ENCODE measurements at regions not wholly inside any gene's neighbourhood (a gene's known extent, or its start where the extent isn't known, plus 50 kb on each side); places are given as distances from the start of the nearest gene placed in this dataset.

DNA sequence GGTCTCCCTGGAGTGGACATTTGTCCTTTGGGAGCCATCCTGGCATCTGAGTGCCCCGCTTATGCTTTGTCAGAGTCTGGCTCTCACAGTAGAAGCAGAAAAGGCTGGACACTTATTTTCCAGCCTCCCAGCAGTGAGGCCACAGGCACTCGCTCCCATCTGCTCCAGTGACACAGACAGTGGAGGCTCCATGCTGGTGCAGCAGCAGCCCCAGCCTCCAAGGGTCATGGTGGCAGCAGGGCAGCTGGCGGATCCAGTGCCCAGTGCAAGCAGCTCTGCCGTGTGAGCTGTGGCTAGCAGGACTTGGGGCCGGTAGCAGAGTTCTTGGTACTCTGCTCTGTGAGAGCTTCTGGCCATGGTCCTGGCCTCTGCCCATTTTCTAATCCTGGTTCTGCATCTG lies 157.3 kb upstream of the ALDH1B1 start:
- Mint-ChIP-seq H3K4me3 (no peak overlapping the region), H3K9me3 (peaks cover 2% of the 10 kb centered on the region), H3K36me3 (no peaks in the 10 kb centered on the region), H3K4me1 (no peaks in the 10 kb centered on the region), H3K27ac (no peak overlapping the region)
- no peak for DNase-seq (ENCODE audit: low spot score in 2 of 2)
- ATAC-seq = no peak

DNA sequence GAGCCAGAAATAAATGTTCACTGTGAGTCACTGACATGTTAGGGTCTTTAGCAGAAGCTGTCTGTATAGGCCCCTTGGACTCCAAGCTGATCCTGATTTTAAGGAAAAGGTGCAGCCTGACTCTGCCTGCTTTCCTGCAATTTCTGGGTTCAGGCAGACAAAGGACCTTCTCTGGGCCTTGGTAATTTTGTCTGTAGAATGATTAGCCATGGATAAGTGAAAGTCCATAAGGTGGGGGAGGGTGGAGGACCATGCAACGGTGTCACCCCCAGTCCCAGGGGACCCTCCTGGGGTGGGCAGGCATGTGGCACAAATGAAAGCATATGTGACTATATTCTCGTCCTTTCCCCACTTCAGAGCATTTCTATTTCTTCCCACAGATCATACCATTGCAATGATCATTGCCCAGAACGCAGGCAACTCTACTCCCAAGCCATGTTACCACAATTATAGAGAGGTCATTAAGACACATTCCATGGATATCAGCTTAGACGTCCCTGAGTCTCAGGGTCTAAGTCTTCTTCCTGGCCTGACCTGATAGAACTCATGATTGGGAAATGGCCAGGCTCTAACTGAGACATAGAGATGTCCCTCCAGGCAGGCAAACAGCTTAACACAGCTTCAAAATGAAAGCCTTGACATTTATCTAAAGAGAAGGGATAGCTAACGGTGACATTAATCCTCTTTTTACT lies 157.9 kb upstream of the ALDH1B1 start:
- H3K4me3 Mint-ChIP-seq = no peak overlapping the region
- no peak for ATAC-seq
- H3K27ac Mint-ChIP-seq = no peak overlapping the region
- H3K4me1 Mint-ChIP-seq = no peaks in the 10 kb centered on the region
- peaks cover 2% of the 10 kb centered on the region for H3K9me3 Mint-ChIP-seq
- H3K36me3 Mint-ChIP-seq = no peaks in the 10 kb centered on the region
- DNase-seq (ENCODE audit: low spot score in 2 of 2) = no peak

DNA sequence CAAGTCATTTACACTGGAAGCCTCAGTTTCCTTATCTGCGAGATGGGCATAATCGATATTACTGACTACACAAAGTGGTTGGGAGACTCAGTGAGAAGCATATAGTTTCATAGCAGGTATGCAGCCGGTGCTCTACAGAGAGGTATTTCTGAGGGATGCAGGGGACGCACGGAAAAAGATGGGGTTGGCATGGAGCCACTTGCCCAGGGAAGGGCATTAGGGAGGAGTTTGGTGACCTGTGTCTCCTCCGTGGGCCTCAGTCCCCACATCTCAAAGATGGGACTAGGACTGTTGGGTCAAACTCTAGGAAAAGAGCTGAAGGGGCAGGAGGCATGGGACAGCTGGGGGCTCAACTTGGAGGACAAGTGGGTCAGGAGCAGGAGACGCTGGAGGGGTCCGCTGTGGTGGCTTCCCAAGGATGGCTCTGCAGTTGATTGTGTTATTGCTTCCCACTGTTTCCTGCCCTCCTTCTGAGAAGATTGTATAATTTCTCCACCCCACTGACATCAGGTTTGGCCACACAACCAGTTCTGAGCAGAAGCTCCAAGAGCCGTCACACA lies 158.6 kb upstream of the ALDH1B1 start:
- no peaks in the 10 kb centered on the region for H3K9me3 Mint-ChIP-seq
- ATAC-seq (no peak), DNase-seq (ENCODE audit: low spot score in 2 of 2) (no peak)
- no peak overlapping the region for H3K27ac Mint-ChIP-seq
- no peak overlapping the region for H3K4me3 Mint-ChIP-seq
- no peaks in the 10 kb centered on the region for H3K36me3 Mint-ChIP-seq
- no peaks in the 10 kb centered on the region for H3K4me1 Mint-ChIP-seq

DNA sequence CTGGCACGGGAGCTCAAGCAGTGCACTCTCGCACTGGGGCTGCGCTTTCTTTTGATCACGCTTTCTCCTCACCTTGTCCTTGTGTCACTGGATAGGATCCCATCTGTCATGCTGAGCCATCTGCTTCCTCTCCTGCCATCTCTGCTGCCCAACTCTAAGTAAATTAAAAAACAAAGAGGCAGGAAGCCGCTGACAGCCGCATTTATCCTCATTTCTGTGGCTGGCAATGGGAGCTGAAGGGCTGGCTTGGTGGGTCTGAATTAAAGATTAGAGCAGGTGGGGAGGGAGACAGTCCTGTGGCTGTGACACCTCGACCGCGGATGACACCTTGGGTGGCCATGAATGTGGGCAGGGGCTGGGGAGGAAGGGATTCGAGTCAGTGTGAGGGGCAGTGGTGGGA lies 159.2 kb upstream of the ALDH1B1 start:
- DNase-seq (ENCODE audit: low spot score in 2 of 2) = no peak
- Mint-ChIP-seq H3K9me3 (no peaks in the 10 kb centered on the region), H3K27ac (no peak overlapping the region), H3K4me3 (no peak overlapping the region), H3K36me3 (no peaks in the 10 kb centered on the region), H3K4me1 (no peaks in the 10 kb centered on the region)
- no peak for ATAC-seq

DNA sequence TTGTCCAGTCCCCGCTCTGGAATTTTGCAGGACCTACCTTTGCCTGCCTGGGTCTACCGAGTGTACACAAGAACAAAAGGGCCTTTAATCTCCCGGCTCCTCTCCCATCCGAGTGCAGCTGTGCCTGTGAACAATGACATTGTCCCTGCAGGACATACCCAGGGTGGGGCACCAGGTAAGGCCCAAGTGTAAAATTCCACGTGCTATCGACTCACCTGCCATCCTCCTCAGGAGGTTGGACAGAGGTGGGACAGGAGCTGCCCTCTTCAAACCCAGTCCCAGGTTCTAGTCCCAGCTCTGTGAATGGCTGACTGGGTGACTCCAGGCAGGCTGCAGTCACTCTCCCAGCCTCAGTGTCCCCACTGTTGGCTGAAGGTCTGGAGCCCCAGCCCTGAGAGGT lies 159.6 kb upstream of the ALDH1B1 start:
- H3K36me3 Mint-ChIP-seq = no peaks in the 10 kb centered on the region
- H3K9me3 Mint-ChIP-seq = no peaks in the 10 kb centered on the region
- H3K27ac Mint-ChIP-seq = no peak overlapping the region
- H3K4me3 Mint-ChIP-seq = no peak overlapping the region
- H3K4me1 Mint-ChIP-seq = peaks cover under 1% of the 10 kb centered on the region
- no peak for DNase-seq (ENCODE audit: low spot score in 2 of 2)
- no peak for ATAC-seq

DNA sequence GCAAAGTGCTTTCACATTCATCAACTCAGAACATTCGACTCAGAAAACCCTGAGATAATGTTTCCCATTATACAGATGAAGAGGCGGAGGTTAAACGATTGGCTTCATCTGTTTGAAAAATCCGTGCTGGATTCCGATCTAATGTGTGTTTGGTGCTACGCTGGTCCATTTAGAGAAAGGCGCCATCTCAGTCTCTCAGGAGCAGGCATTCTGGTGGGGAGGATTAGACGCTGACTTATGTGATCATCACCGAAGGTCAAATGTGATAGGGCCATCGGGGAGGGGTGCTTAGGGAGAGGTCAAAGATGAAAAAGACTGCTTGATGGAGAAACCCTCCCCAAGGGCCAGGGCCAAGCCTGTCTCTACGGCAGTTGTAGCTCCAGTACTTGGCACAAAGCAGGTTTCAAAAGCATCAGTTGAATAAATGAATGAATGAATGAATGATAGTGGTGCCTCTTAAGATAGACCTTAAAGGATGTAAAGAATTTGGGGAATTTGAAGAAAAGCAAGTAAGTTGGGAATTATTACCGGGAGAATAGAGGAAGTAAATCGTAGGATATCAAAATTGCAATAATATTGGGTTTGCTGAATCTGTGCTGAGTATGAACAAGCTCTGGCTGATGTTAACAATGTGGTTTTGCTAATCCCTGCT lies 160.6 kb upstream of the SHB start:
- Mint-ChIP-seq H3K27ac (no peak overlapping the region), H3K4me1 (peaks cover 18% of the 10 kb centered on the region), H3K9me3 (no peaks in the 10 kb centered on the region), H3K36me3 (no peaks in the 10 kb centered on the region), H3K4me3 (no peak overlapping the region)
- ATAC-seq (no peak), DNase-seq (ENCODE audit: low spot score in 2 of 2) (no peak)

DNA sequence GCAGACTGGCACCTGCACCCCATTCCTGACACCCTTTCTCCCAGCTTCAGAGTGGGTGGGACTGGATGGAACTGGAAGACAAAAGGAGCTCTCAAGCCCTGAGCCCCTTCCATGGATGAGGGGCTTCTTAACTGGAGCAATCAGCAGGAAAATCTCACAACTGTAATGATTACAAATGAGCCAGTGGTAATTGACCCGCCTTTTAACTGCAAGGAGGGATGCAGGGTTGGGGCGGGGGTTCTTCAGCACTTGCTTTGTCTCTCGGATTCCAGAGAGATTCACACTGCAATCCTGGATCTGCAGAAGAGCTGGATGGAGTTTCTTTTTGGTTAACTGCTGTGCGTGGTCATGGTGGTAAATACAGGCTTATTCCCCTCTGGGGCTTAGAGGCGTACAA lies 160.1 kb upstream of the SHB start:
- ATAC-seq = no peak
- Mint-ChIP-seq H3K4me1 (peaks cover 18% of the 10 kb centered on the region), H3K9me3 (no peaks in the 10 kb centered on the region), H3K4me3 (no peak overlapping the region), H3K36me3 (no peaks in the 10 kb centered on the region), H3K27ac (no peak overlapping the region)
- DNase-seq (ENCODE audit: low spot score in 2 of 2) = no peak

DNA sequence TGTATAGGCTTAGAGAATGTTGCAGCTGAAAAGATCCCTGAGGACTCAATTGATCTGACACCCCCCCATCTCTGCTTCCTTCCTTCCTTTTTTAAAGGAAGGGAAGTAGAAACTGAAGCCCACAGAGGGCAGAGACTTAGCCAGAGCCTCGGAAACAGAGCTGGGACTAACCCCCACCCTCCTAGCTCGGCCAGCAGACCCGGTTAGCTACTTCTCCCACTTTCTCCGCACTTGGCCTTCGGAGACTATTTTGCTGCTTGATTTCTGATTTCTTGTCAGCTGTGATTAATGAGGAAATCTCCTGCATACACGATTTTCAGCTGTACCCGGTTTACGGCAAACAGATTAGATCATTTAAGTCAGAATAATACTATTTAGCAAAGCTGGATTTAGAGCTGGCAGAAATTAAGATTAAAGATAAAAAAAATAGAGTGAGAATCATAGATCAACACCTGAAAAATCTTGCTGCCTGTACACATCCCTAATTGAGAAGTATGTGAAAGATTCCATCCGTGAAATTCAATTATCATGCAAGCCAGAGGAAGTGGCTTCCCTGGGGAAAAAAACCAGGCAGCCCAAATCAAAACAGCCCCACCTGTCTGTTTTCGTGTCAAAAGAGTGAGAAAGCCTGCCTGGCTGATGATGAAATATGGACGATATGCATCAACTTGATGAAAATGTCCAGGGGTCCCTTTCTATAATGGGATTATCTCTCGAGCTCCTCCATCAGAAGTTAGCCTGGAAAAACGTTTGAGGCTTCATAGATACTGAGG lies 159.5 kb upstream of the SHB start:
- DNase-seq (ENCODE audit: low spot score in 2 of 2) (no peak), ATAC-seq (no peak)
- Mint-ChIP-seq H3K27ac (no peak overlapping the region), H3K9me3 (no peaks in the 10 kb centered on the region), H3K4me1 (peaks cover 18% of the 10 kb centered on the region), H3K36me3 (no peaks in the 10 kb centered on the region), H3K4me3 (no peak overlapping the region)

DNA sequence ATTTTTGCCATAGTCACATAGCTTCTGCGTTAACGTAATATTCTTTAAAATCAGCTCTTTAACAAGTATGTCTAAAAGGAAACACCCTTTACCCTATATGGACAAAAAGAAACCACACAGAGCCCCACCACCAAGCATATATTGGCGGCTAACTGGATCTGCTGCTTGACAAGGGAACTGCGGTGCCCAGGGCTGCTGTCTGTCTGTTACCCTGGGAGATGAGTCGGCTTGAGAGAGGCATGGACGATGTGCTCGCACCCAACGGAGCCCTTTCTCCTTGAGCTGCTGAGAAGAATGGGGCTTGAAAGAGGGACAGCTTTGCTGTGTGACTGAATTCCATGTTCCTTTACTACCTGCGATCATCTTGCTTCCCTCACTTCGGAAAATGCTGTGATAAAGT lies 158.6 kb upstream of the SHB start:
- H3K4me3 Mint-ChIP-seq = peak overlapping the region; percentile 52
- ATAC-seq (peak; percentile 57), DNase-seq (ENCODE audit: low spot score in 2 of 2) (no peak)
- H3K36me3 Mint-ChIP-seq = no peaks in the 10 kb centered on the region
- no peaks in the 10 kb centered on the region for H3K9me3 Mint-ChIP-seq
- no peak overlapping the region for H3K27ac Mint-ChIP-seq
- H3K4me1 Mint-ChIP-seq = peaks cover 18% of the 10 kb centered on the region

DNA sequence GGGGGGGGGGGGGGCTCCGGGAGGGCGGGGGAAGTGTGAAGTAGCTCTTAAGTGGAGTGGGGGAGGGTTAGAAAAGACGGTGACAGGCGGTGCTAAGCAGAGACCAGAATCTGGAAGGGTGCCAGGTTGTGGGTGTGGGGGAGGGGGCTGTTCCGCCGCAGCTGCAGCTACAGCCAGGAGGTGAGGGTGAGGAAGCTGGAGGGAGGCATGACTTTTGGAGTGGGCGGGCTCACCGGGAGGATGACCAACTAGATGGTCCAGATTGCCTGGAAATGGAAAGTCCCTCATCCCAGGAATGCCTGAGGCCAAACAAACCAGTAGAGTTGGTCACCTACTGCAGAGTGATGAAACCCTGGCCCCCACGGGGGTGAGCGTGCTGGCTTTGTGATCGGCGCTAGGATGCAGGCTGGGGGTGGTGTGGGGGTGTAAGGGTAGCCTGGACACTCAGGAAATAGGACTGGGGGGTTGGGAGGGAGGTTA lies 158.1 kb upstream of the SHB start:
- H3K9me3 Mint-ChIP-seq = no peaks in the 10 kb centered on the region
- H3K27ac Mint-ChIP-seq = peak overlapping the region; percentile 57
- peak overlapping the region; percentile 52 for H3K4me3 Mint-ChIP-seq
- no peaks in the 10 kb centered on the region for H3K36me3 Mint-ChIP-seq
- DNase-seq (ENCODE audit: low spot score in 2 of 2) (peak; percentile 5 to 76), ATAC-seq (peak; percentile 69)
- peaks cover 18% of the 10 kb centered on the region for H3K4me1 Mint-ChIP-seq

DNA sequence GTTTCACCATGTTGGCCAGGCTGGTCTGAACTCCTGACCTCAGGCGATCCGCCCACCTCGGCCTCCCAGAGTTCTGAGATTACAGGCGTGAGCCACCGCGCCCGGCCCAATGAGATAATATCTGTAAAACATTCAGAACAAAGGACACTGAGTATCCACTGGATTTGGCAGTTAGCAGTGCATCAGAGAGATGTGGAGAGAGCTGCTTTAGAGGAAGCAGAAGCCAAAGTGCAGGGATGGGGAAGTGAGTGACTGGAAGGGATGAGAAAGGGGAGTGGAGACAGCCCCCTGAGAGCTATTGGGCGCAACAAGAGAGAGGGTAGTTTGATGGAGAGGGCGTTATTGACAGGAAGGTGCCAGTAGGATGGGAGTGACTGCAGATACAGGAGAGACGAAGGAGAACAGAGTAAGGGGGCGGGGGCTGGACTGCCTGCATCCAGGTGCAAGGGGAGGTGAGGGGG lies 157.5 kb upstream of the SHB start:
- peaks cover 18% of the 10 kb centered on the region for H3K4me1 Mint-ChIP-seq
- no peaks in the 10 kb centered on the region for H3K9me3 Mint-ChIP-seq
- H3K36me3 Mint-ChIP-seq = no peaks in the 10 kb centered on the region
- H3K4me3 Mint-ChIP-seq = peak overlapping the region; percentile 52
- peak overlapping the region; percentile 57 for H3K27ac Mint-ChIP-seq
- DNase-seq (ENCODE audit: low spot score in 2 of 2) = no peak
- ATAC-seq = no peak

DNA sequence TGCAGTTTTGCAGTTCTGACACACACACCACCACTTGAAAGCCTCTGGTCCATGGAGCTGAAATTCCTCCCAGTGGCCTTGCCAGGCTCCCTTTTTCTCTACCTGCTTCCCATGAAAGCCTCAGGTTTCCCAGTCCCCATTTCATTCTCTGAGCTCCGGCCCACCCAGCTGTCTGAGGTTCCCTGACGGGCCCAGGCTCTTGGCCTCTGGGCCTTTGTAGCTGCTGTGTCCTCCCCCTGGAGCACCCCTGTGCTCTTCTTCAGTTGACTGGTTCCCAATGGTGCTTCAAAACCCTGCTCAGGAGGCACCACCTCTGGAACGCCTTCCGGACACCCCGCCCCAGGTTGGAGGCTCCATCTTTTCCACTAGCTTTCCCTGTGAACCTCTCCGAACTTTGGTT lies 155.9 kb upstream of the SHB start:
- Mint-ChIP-seq H3K4me1 (peaks cover 18% of the 10 kb centered on the region), H3K9me3 (no peaks in the 10 kb centered on the region), H3K27ac (no peak overlapping the region), H3K4me3 (no peak overlapping the region), H3K36me3 (no peaks in the 10 kb centered on the region)
- no peak for DNase-seq (ENCODE audit: low spot score in 2 of 2)
- ATAC-seq = no peak

DNA sequence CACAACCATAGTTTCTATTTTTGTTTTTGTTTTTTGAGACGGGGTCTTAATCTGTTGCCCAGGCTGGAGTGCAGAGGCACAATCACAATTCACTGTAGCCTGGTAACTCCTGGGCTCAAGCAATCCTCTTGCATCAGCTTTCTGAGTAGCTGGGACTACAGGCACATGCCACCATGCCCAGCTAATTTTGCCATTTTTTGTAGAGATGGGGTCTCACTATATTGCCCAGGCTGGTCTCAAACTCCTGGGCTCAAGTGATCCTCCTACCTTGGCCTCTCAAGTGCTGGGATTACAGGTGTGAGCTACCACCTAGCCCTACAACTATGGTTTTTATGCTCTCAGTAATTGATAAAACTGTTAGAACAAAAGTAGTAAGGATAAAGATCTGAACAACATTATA lies 147.5 kb upstream of the SHB start:
- Mint-ChIP-seq H3K9me3 (no peaks in the 10 kb centered on the region), H3K4me1 (no peaks in the 10 kb centered on the region), H3K27ac (no peak overlapping the region), H3K4me3 (no peak overlapping the region), H3K36me3 (no peaks in the 10 kb centered on the region)
- DNase-seq (ENCODE audit: low spot score in 2 of 2) (no peak), ATAC-seq (no peak)

DNA sequence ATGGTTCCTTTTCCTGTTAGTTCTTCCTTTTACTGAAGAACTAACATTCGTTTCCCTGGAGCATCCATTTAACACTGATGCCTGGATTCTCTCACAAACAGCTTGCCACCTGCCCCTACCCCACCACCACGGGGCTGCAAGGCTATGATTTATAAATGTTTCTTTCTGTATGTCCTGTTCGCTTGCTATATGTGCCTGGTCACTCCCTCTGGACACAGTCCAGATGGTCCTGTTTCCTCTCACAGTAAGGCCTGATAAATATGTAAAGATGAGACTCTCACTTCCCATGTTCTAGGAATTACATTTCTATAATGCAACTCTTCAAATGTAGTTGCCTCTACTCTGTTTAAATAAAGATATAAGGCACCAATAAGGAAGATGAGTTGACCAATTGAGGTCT lies 146.4 kb upstream of the SHB start:
- DNase-seq (ENCODE audit: low spot score in 2 of 2) (no peak), ATAC-seq (no peak)
- Mint-ChIP-seq H3K4me3 (no peak overlapping the region), H3K27ac (no peak overlapping the region), H3K36me3 (no peaks in the 10 kb centered on the region), H3K4me1 (no peaks in the 10 kb centered on the region), H3K9me3 (no peaks in the 10 kb centered on the region)

DNA sequence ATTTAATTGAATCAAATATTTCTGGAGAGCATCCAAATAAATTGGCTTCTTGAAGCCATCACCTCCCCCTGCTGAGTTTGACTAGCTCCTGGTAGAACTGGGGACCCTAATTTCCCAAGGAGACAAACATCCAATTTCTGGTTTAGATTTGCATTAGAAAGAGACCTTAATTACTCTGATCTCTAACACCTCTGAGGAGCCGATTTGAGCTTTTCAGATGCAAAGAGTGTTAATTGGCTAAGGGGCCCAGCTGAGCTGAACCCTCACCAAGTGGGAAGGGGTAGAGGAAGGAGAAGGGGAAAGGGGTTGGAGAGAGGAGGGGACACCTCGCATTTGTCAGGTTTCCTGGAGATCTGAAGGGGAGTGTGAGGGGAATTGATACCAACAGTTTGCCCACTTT lies 145.4 kb upstream of the SHB start:
- no peak overlapping the region for H3K27ac Mint-ChIP-seq
- no peak overlapping the region for H3K4me3 Mint-ChIP-seq
- H3K9me3 Mint-ChIP-seq = no peaks in the 10 kb centered on the region
- H3K4me1 Mint-ChIP-seq = no peaks in the 10 kb centered on the region
- ATAC-seq (no peak), DNase-seq (ENCODE audit: low spot score in 2 of 2) (no peak)
- no peaks in the 10 kb centered on the region for H3K36me3 Mint-ChIP-seq

Data from stimulated activated effector memory CD8-positive, alpha-beta T cell treated with anti-CD3 and anti-CD28 coated beads, Interleukin-12 subunit alpha, Interleukin-12 subunit beta, amount 100 ng/mL, for 72 hours (primary cell).